ENCODE measurements at regions not wholly inside any gene's neighbourhood (a gene's known extent, or its start where the extent isn't known, plus 50 kb on each side); places are given as distances from the start of the nearest gene placed in this dataset.

DNA sequence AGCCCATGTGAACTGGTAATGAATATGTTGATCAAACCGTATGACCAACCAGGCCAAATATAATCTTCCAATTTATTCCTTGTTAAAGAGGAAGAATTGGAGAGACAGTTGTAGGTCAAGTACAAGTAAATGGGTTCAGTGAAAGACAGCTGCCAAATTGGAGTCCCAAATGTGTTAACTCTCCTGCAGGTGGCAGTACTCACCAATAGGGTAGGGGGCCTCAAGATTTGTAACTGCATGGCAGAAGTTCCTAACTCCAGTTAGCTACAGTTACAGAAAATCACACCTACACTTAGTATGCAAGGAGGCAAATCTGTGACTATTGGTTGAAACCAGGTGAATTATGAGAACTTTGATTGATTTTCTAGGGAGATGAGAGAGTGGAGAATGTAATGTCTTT is 278.0 kb downstream of the ZBBX start:
- Histone ChIP-seq H2AFZ (ENCODE audit: low read depth) (no peak overlapping the region), H3F3A (replicated peaks; ENCODE audit: insufficient read depth) (no peaks in the 10 kb centered on the region), H4K20me1 (ENCODE audit: insufficient read depth) (no peaks in the 10 kb centered on the region), H3K9me2 (no peaks in the 10 kb centered on the region), H3K4me1 (ENCODE audit: control insufficient read depth in 1 of 2, insufficient read depth in 2 of 2, low read depth in 1 of 2, low read length in 1 of 2) (no peaks in the 10 kb centered on the region), H3K79me2 (ENCODE audit: insufficient read depth) (no peaks in the 10 kb centered on the region), H3K9me3 (no peaks in the 10 kb centered on the region), H3K4me2 (no peak overlapping the region), H3K4me3 (ENCODE audit: low read depth in 2 of 2, low read length in 1 of 2) (no peak overlapping the region), H3K27me3 (ENCODE audit: insufficient read depth) (no peaks in the 10 kb centered on the region), H3K9ac (no peak overlapping the region), H3K36me3 (replicated peaks in 1 of 2; ENCODE audit: control insufficient read depth in 1 of 2, insufficient read depth in 2 of 2, low read length in 1 of 2) (no peaks in the 10 kb centered on the region), H3K27ac (ENCODE audit: low read depth in 2 of 2, low read length in 1 of 2) (no peak overlapping the region)
- ChIA-PET POLR2A (no interaction called here), CTCF (interaction anchor here (1.2 kb wide), 1 partner anchor 8 kb away, joined by 4 read pairs; no protein-coding TSS in a partner anchor)
- 17% methylated on average over 1 of the region's 1 CpG for WGBS (ENCODE audit: low lambda C conversion rate)
- no peak for DNase-seq
- no peak for TF ChIP-seq RAD21 (IDR thresholded peaks at IDR 0.05; ENCODE audit: low read length)
- no peak for TF ChIP-seq POLR2AphosphoS5 (IDR thresholded peaks at IDR 0.05; ENCODE audit: low read depth, low read length)
- TF ChIP-seq CTCF (IDR thresholded peaks at IDR 0.05), result peak; percentile 32; the same call in 1 of the 2 replicates

DNA sequence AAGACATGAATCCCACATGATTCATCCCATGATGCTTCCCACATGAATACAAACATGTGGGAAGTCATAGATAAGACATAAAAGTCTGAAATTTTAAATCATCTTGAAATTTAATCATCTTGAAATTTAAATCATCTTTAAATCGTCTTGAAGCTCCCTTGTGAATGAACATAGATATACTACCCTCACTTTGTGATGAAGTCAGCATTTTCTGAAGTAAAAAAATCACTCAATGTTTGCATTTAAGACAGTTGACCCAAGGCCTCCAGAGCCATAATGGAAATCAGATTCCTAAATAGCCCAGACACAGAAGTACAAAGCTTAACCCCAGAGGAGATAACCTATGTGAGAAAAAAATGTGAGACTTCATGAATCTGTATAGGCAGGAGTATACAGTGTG is 279.4 kb downstream of the ZBBX start:
- POLR2A ChIA-PET, result no interaction called here
- no peaks in the 10 kb centered on the region for H3K79me2 ChIP-seq (ENCODE audit: insufficient read depth)
- no peak for DNase-seq
- no peak overlapping the region for H3K27ac ChIP-seq (ENCODE audit: low read depth in 2 of 2, low read length in 1 of 2)
- CTCF ChIA-PET, result no interaction called here
- TF ChIP-seq, protein P1, sequence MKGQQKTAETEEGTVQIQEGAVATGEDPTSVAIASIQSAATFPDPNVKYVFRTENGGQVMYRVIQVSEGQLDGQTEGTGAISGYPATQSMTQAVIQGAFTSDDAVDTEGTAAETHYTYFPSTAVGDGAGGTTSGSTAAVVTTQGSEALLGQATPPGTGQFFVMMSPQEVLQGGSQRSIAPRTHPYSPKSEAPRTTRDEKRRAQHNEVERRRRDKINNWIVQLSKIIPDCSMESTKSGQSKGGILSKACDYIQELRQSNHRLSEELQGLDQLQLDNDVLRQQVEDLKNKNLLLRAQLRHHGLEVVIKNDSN (IDR thresholded peaks at IDR 0.05; ENCODE audit: borderline replicate concordance, low read depth), result no peak
- TF ChIP-seq MXI1 (IDR thresholded peaks at IDR 0.05; ENCODE audit: low read depth, low read length) (no peak), SMC3 (IDR thresholded peaks at IDR 0.05; ENCODE audit: low read depth, low read length) (no peak), FOSL2 (IDR thresholded peaks at IDR 0.05; ENCODE audit: borderline replicate concordance, low read depth) (no peak), ELF1 (IDR thresholded peaks at IDR 0.05) (no peak), ZBTB33 (IDR thresholded peaks at IDR 0.05; ENCODE audit: borderline replicate concordance, low read depth) (no peak), POLR2AphosphoS5 (IDR thresholded peaks at IDR 0.05; ENCODE audit: low read depth, low read length) (no peak), MEF2A (IDR thresholded peaks at IDR 0.05; ENCODE audit: borderline replicate concordance, low read depth) (no peak), EZH2phosphoT487 (IDR thresholded peaks at IDR 0.05; ENCODE audit: borderline replicate concordance, low read depth) (no peak), RFX5 (IDR thresholded peaks at IDR 0.05; ENCODE audit: low read length) (no peak)
- TF ChIP-seq, protein P2, sequence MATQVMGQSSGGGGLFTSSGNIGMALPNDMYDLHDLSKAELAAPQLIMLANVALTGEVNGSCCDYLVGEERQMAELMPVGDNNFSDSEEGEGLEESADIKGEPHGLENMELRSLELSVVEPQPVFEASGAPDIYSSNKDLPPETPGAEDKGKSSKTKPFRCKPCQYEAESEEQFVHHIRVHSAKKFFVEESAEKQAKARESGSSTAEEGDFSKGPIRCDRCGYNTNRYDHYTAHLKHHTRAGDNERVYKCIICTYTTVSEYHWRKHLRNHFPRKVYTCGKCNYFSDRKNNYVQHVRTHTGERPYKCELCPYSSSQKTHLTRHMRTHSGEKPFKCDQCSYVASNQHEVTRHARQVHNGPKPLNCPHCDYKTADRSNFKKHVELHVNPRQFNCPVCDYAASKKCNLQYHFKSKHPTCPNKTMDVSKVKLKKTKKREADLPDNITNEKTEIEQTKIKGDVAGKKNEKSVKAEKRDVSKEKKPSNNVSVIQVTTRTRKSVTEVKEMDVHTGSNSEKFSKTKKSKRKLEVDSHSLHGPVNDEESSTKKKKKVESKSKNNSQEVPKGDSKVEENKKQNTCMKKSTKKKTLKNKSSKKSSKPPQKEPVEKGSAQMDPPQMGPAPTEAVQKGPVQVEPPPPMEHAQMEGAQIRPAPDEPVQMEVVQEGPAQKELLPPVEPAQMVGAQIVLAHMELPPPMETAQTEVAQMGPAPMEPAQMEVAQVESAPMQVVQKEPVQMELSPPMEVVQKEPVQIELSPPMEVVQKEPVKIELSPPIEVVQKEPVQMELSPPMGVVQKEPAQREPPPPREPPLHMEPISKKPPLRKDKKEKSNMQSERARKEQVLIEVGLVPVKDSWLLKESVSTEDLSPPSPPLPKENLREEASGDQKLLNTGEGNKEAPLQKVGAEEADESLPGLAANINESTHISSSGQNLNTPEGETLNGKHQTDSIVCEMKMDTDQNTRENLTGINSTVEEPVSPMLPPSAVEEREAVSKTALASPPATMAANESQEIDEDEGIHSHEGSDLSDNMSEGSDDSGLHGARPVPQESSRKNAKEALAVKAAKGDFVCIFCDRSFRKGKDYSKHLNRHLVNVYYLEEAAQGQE (IDR thresholded peaks at IDR 0.05; ENCODE audit: low read depth, low read length), result no peak
- TF ChIP-seq, protein P3, sequence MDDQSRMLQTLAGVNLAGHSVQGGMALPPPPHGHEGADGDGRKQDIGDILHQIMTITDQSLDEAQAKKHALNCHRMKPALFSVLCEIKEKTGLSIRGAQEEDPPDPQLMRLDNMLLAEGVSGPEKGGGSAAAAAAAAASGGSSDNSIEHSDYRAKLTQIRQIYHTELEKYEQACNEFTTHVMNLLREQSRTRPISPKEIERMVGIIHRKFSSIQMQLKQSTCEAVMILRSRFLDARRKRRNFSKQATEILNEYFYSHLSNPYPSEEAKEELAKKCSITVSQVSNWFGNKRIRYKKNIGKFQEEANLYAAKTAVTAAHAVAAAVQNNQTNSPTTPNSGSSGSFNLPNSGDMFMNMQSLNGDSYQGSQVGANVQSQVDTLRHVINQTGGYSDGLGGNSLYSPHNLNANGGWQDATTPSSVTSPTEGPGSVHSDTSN (IDR thresholded peaks at IDR 0.05), result no peak
- no peaks in the 10 kb centered on the region for H3K9me3 ChIP-seq
- no peak overlapping the region for H3K4me3 ChIP-seq (ENCODE audit: low read depth in 2 of 2, low read length in 1 of 2)
- H3K36me3 ChIP-seq (replicated peaks in 1 of 2; ENCODE audit: control insufficient read depth in 1 of 2, insufficient read depth in 2 of 2, low read length in 1 of 2), result no peaks in the 10 kb centered on the region
- no peak overlapping the region for H3K9ac ChIP-seq
- H3K4me1 ChIP-seq (ENCODE audit: control insufficient read depth in 1 of 2, insufficient read depth in 2 of 2, low read depth in 1 of 2, low read length in 1 of 2), result no peaks in the 10 kb centered on the region
- no peaks in the 10 kb centered on the region for H3K27me3 ChIP-seq (ENCODE audit: insufficient read depth)
- WGBS (ENCODE audit: low lambda C conversion rate), result 0% methylated on average over 1 of the region's 1 CpG
- H3K9me2 ChIP-seq, result no peaks in the 10 kb centered on the region
- no peaks in the 10 kb centered on the region for H4K20me1 ChIP-seq (ENCODE audit: insufficient read depth)
- H3K4me2 ChIP-seq, result no peak overlapping the region
- H2AFZ ChIP-seq (ENCODE audit: low read depth), result no peak overlapping the region
- H3F3A ChIP-seq (replicated peaks; ENCODE audit: insufficient read depth), result no peaks in the 10 kb centered on the region
